NCI-H2029 (cell line): ENCODE measurements at regions not wholly inside any gene's neighbourhood (a gene's known extent, or its start where the extent isn't known, plus 50 kb on each side); places are given as distances from the start of the nearest gene placed in this dataset.

Source experiments
- DNase-seq: peaks from one replicate; lab custom pipeline; 2025; lab: John Stamatoyannopoulos, UW

DNA sequence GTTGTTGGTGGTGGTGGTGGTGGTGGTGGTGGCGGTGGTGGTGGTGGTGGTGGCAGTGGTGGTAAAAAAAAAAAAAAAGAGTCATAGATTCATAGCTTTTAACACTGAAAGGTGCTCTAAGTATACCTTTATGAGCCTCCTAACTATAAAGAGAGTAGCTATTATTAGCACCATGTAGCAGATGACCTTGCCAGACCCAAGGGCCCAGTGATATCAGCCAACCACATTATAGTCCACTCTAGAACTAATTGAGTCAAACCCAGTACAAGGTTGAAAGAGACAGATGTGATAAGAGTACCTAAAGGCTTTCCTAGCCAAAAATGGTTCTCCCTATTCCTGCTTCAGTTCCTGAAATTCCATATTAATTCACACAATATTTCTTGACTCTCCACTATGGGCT is 245.3 kb downstream of the HACE1 start:
- no peak for DNase-seq

DNA sequence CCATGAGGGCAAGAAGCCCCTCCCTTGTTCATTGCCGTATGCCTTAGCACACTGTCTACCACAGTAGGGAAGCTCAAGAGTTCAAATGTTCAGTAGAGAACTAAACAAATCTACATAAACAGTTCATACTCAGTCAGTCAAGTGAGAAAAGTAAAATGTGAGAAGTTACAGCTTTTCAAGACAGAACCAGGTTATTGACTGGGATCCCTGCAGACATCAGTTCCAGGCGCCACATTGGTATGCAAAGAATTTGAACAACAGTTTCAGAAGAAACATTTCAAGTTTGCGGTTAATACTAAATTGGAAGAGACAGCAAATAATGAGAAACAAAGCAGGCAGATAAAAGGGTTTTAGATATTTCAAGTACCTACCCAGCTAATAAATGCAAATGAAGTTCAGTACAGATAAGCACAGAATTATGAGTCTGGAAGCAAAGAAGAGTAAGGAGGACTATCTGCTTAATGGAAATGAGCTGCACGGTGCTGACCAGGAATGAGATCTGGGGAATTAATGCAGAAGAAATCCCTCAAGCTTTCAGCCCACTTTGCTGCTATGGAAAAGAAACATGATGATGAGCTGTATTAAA is 246.2 kb downstream of the HACE1 start:
- DNase-seq: no peak

DNA sequence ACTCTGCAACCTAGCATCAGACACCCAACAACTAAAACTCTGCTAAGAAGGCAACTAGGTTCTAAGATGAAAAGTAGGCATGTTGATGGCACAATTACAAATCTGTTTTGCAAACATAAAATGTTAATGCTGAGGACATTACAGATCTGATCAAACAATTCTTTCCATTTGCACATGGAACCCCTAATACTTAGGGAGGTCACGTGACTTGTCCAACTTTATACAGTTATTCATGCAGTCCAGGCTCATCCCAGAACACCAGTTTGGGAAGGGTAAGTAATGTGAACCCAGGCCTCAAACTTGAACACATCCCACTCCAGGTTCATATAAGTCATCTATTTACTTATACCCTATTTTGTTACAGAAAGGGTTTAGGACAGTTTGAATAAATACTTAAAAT is 247.2 kb downstream of the HACE1 start:
- DNase-seq: no peak

DNA sequence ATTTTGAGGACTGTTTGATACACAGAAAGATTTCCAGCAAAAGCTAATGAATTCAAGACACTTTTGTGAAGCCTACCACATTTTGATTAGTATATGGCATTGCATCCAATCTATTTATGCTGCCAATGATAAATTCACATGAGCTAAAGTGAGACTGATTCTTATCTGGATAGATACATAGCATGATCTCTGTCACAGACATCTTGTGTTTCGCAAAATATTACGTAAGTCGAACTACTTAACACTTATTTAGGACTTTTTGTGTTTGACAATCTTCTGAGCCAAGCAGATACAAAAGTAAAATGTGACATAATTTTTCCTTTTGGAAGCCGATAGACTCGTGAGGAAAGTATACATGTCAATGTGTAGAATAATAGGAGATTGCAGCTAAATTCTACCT is 251.6 kb downstream of the HACE1 start:
- no peak for DNase-seq

DNA sequence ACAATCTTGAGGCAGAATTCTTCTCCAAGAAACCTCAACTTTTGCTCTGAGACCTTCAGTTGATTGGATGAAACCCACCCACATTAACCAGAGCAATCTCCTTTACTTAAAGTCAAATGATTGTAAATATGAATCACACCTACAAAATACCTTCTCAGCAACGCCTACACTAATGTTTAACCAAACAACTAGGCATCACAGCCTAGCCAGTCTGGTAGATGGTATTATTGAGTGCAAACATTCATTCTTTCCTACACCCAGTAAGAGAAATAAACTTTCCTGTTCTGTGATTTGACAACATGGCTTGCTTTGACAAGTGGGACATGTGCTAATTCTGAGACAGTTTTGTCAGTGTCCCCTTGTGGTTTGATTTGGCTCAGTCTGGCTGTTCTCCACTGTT is 252.2 kb downstream of the HACE1 start:
- DNase-seq: no peak

DNA sequence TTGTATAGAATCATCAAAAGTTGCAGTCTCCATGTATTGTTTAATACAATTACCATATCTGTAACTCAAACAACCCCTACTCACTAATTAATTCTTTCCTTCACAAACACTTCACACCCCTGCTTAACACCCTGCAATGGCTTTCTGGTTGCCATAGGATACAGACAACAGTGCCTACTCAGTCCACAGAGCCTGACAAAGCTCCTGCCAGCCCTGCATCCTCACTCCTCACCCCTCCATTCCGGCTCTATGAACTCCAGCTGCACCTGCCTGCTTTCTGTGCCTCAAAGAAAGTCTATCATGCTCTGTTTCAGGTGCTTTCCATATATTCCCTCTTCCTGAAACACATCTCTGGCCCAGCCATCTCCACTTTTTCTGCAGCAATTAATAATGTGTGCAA is 253.4 kb downstream of the HACE1 start:
- peak; percentile 65 for DNase-seq

DNA sequence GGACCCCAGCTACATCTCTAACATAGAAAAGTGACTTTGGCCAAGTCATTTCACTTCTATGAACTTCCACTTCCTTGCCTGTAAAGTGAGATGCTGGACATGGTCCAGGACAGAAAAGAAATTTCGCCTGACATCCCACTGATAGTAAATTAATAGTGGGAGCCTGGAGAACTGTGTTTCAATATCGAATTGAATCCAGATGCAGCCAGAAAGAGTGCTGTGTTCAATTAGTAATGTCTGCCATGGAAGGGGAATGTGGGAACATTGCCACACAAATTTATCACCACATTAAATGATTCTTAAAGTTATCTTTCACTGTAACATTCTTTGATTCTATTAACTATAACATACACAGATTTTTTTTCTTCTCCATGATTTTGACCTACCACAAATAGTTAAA is 255.0 kb downstream of the HACE1 start:
- DNase-seq: no peak

DNA sequence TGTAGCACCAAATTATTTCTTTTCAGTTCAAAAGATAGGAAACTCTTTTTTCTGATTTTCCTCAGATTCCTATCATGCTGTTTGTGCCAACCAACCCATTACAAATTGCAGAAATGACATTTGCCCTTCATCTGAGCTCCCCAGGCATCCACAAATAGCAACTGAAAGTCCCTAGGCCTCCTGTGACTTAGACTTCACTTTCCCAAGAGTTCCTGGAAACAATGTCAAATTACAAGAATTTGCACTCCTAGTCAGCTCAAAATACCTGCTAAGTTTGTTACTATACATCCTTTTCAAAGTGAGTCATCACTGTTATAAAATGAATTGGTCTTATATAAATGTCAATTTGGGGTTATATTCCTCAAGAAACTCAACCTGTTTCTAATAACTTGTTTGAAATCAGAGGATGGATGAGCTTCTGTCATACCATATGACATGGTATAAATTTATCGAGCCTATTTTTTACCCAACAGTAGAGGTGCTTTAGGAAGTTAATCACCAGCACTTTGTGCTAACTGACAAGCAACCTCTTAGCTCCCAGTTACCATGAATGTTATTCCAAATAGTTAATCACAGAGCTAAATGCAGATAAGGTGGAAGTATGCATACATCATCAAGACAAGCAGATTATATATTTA is 256.5 kb downstream of the HACE1 start:
- no peak for DNase-seq

DNA sequence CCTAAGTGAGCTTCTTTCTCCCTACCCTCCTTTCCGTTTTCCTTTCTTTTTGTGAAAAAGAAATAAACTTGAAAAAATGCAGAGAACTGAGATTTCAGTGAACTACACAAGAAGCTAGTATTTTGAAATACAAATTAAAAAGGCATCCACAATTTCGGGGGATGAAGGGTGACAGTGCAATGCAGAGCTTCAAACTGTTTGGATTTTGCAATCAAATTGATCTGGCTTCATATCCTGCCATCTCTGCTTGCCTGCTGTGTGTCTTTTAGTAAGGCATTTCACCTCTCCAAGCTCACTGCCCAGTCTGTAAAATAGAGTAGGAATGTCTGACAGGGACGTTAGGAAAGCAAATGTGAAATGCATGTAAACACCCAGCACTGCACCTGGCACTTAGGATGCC is 258.0 kb downstream of the HACE1 start:
- no peak for DNase-seq

DNA sequence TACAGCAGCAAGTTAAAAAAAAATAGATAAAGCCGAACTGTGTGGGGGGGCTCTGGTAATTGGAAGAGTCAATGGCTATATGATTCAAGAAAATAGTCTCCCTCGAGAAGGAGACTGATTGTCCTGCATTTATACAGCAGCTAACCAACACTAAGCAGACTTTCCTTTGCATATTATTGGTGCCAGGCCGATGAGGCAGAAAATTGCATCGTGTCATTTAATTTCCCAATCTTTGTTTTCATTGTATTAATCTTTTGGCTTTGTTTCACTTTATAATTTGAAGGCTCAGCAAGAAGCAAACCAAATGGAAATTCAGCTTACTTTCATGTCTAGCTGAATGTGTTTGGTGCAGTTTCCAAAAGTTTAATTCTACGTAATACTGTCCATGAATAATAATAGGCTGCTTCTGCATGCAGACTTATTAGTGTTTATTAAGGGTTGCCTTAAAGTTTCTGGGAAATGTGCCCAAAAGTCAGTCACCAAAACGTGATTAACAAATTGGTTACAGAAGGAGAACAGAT is 258.5 kb downstream of the HACE1 start:
- no peak for DNase-seq

DNA sequence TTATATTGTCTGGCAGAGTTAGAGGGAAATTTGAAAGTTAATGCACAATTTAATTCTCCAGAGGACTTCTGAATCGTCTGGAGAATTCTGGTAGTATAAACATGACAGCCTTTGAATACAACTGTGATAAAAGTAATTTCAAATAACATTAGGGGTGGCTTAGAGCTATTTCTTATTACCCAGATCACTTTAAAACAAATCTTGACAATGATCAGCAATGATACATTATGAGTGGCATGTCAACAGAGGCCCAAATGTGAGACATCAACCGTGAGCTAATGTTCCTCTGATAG is 259.1 kb downstream of the HACE1 start:
- no peak for DNase-seq

DNA sequence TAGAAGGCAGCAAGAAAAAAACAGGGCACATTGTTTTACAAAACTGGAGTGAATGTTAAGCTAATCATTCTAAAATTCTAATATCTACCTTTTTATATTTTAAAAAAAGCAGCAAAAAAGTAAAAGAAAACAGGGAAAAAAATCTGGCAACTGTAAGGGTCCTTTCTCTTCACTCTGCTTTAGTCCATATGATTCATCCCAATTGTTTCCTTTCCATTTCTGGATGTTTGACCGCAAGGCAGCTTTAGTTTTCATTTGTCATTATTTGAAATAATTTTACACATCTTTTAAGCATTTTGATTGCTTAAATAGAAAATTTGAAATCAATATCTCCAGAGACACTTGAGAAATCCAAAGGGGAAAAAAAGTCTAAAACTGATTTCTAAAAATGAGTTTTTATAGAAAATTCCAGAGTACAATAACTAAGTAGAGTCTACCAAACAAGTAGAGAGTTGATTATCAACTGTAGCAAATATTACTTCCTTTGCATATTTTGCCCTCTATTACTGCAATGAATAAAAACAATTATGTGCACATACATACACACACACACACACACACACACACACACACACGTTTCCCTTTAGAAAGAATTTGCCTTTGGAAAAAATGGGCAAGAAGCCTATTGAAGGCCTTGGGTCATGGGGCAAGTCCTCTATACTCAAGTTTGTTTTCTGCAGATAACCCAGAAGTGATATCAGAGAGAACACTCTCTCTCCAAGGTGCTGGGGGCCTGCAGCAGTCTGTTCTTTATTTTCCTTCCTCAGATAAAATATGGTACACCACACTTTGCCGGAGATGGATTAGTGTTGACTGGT is 259.7 kb downstream of the HACE1 start:
- DNase-seq: no peak

DNA sequence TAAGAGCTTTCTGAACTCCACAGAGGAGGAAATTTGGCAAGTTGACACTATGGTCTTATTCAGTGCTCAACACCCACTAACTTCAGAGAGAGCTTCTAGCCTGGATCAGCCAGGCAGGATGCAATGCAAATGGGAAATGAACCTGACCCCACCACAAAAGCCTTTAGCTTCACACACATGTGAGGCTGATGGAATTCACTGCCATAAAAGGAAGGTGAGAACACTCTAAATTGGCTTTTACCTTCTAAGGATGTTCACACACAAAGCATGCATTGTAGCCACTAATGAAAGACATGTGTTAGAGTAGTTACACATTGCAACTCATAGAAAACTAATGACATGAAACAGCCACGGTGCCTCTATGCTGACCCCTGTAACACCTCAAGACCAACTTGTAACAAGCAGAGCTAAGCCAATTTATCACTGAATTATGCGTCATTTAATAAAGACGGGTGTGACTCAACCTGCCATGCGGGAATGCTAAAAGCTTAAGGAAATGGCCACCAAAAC is 262.1 kb downstream of the HACE1 start:
- DNase-seq: no peak

DNA sequence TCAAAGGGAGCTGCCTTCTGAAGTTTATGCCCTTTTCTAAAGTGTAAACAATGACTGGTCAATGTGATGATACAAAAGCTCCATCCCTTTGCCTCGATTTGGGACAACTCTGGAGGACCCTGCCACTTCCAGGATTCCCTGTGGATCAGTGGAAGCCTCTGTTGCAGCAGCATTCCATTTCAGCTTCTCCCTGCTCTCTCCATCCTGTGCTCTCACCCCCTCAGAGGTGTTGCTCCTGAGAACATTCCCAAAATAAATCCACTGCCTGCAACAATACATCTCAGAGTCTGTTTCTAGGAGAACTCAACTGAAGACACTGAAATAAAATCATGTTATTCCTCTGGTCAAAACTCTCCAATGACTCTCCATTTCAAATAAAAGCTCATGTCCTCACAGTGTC is 263.6 kb downstream of the HACE1 start:
- no peak for DNase-seq

DNA sequence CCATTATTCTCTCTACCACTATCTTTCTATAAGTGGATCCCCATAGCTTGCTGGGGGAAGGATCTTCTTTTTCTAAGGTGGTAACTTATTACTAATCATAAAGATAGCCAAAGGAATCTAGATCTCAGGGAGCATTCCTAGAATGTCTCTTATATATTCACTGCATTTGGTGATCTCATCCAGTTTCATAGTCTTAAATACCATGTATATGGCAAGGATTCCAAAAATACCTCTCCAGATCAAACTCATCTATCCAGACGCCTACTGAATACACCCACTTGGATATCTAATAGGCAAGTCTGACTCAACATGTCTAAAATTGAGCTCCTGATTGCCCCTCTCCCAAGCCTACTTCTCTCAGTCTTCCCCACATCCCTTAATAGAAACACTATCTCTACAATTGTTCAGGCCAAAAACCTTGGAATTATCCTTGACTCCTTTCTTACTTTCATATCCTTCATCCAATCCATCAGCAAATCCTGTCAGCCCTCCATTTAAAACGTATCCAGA is 264.4 kb downstream of the HACE1 start:
- no peak for DNase-seq

DNA sequence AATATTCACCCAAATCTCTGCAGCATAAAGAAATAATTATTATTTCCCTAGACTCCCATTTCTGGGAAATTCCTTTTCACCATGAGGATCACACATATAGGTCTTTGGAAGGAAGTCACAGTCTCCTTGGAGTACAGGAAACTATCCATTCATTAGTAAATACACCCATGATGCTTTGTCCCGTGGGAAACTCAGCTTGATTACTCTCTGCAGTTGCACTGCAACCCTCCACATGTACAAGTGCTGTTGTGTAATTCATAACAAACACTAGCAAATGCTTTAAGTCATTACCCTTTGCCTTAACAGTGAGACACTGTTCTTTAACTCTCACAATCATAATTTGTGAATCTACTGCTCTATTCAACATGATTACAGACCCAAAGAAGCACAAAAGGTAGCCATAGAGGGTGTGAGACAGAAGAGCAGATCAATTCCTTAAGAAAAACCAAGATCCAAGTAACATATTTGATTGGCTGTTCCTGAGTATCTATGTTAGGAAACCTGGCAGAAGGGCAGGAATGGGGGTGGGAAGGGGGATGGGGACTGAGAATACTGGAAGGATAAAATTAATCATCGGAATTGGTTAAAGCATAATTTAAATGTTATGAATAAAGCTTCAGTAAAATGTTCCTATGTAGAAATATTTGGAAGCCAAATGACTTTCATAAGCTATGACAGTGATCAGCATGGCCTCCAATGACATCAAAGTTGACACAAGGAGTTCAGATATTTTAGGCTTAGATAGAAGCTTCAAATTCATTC is 268.0 kb downstream of the HACE1 start:
- no peak for DNase-seq

DNA sequence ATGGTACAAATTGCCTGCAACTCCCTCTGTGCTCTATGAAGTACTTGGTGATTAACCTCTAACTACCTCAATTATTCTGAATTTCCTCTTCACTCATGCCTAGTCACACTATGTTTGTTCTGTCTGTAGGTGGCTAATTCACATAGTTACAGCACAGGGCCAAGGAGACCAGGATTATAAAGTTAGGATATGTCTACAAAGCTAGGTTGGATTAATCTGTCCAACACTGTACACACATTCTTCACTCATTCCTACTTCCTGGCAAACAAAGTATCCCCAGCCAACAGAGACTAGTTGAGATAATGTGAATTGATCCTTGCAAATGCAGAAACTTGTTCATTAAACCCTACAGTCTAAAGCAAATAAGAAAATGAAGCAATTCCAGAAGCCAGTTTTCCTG is 269.8 kb downstream of the HACE1 start:
- DNase-seq: no peak

DNA sequence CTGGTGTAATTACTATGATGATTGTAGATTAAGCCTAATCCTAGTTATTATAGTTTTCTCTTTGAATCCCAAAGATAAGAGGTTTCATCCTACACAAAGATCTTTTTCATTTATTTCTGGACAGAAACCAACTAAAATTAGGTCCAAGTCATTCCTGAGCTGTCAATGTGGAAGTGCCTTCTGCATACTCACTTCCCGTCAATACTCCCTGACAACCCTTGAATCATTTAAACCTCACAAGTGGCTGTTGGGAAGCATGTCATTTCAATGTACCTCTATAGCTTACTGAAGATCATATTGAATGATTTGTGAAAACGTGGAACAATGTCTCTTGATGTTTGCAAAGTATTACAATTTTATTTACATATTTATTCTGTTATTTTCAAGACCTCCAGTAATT is 274.1 kb downstream of the HACE1 start:
- no peak for DNase-seq

DNA sequence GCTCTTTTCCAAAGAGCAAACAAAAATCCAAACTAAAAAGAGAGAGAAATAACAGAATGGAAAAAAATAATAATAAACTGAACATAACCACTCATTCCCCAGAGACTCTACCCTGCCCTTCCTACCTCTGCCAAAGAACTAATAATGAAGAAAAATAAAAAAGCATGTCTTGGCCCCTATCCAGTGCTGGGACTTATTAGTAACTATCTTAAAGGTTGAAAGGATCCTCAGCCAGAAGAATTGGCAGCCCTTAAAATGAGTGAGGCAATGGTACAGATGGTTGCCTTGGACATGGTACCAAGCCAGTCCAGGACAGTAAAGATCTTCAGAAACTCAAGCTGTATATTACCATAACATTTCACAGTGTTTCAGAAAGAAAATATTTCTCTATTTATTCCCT is 279.3 kb downstream of the HACE1 start:
- DNase-seq: no peak

DNA sequence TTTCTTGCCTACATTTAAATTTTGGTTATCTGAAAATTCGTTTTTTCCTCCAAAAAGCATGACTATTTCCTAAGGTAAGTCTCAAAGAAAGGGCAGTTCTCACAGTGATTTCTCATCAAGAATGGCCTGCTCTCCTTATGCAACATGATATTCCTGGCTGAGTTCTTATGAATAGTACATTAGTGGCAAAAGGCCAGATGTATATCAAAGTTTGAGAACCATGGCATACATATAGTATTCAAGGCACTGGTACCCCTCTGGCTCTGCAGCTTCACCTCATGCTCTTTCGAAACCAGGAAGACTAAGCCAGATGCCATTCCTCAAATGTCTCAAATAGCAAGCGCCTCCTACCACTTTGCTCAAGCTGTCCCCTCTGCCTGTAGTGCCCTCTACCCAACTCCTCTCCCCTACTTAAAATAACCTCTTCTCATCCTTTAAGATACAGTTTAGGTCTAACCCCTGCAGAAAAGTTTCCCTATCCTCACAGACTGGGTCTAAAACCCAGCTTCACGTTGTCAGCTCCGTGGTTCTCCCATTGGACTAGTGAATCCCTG is 280.3 kb downstream of the HACE1 start:
- no peak for DNase-seq

DNA sequence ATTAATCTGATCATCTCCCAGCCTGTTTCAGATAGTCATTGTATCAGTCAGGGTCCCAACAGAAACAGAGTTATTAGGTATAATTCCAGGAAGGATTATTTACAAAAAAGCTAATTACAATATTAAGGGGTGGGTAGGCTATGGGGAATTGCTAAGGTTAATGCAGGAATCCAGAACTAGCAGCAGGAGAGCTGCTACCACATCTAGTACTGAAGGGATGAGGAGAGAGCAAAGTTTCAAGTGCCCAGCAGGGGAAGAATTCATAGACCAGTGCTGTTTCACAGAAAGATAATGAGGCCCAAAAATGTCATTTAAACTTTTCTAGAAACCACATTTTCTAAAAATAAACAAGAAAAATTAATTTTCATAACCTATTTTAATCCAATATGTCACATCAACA is 284.2 kb downstream of the HACE1 start:
- no peak for DNase-seq

DNA sequence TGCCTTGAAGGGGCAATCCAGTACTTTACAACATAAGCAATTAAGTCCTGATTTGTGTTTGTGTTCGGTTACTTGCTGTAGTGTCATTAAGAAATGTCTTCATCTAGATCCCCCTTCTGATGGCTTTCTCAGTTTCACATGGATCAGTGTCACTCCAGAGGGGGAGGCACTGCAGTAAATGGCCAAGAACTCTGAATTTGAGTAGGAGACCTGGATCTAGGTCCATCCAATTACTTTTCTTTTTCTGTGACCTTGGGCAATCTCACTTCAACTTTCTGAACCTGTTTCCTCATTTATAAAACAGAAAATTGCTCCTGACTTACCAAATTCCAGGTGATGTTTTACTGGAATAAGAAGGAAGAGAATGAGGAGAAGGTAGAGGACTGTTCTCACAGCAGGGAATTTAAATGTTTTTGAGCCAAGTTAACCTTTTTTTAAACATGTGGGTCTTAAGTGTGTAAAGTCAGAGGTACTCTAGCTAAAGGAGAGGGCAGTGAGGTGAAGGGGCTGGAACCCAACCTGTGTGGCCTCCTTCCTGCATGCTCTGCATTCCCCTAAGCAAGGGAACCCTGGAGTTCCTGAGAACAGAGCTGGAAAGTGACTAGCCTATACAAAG is 285.5 kb downstream of the HACE1 start:
- DNase-seq: no peak
